ENCODE measurements at regions not wholly inside any gene's neighbourhood (a gene's known extent, or its start where the extent isn't known, plus 50 kb on each side); places are given as distances from the start of the nearest gene placed in this dataset.

DNA sequence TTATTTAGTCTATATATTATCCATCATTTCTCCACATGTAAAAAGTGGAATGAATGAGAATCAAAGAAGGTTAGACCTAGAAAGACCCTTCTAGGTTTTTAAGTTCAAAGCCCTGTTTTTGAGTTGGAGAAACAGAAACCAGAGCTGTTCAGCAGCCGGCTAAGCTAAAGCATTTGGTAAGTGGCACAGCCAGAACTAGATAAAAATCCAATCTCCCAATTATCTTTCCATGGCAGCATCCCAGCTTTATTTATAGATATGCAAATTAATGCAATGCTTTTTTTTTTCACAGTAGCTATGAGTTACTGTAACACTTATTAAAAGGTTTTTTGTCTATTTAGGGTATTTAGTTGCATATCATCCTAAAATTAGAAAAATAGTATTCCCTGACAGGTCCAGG, 85.1 kb downstream of the NIBAN1 start:
- H3K79me2 ChIP-seq (replicated peaks; ENCODE audit: insufficient read depth), result no peaks in the 10 kb centered on the region
- peaks cover 3% of the 10 kb centered on the region; the same call in 1 of the 2 replicates for H4K20me1 ChIP-seq (replicated peaks; ENCODE audit: insufficient read depth)
- Mint-ChIP-seq H3K9me3 (no peaks in the 10 kb centered on the region), H3K4me1 (peaks cover 13% of the 10 kb centered on the region), H3K27ac (no peak overlapping the region), H3K4me3 (no peak overlapping the region), H3K27me3 (ENCODE audit: insufficient read depth, low read depth, poor library complexity) (peaks cover 23% of the 10 kb centered on the region), H3K36me3 (ENCODE audit: low read depth) (peaks cover 9% of the 10 kb centered on the region; the same call in 2 of the 3 replicates)
- DNase-seq (ENCODE audit: low spot score) (no peak), ATAC-seq (no peak)
- no peak overlapping the region for H3K4me2 ChIP-seq
- H3K4me3 ChIP-seq, result no peak overlapping the region
- no peak overlapping the region for H3K27ac ChIP-seq (ENCODE audit: low read depth)
- H3K4me1 ChIP-seq (ENCODE audit: insufficient read depth), result peaks cover 10% of the 10 kb centered on the region; the same call in 1 of the 2 replicates
- no peaks in the 10 kb centered on the region for H3F3A ChIP-seq (replicated peaks; ENCODE audit: low read depth)
- TF ChIP-seq, protein P1, sequence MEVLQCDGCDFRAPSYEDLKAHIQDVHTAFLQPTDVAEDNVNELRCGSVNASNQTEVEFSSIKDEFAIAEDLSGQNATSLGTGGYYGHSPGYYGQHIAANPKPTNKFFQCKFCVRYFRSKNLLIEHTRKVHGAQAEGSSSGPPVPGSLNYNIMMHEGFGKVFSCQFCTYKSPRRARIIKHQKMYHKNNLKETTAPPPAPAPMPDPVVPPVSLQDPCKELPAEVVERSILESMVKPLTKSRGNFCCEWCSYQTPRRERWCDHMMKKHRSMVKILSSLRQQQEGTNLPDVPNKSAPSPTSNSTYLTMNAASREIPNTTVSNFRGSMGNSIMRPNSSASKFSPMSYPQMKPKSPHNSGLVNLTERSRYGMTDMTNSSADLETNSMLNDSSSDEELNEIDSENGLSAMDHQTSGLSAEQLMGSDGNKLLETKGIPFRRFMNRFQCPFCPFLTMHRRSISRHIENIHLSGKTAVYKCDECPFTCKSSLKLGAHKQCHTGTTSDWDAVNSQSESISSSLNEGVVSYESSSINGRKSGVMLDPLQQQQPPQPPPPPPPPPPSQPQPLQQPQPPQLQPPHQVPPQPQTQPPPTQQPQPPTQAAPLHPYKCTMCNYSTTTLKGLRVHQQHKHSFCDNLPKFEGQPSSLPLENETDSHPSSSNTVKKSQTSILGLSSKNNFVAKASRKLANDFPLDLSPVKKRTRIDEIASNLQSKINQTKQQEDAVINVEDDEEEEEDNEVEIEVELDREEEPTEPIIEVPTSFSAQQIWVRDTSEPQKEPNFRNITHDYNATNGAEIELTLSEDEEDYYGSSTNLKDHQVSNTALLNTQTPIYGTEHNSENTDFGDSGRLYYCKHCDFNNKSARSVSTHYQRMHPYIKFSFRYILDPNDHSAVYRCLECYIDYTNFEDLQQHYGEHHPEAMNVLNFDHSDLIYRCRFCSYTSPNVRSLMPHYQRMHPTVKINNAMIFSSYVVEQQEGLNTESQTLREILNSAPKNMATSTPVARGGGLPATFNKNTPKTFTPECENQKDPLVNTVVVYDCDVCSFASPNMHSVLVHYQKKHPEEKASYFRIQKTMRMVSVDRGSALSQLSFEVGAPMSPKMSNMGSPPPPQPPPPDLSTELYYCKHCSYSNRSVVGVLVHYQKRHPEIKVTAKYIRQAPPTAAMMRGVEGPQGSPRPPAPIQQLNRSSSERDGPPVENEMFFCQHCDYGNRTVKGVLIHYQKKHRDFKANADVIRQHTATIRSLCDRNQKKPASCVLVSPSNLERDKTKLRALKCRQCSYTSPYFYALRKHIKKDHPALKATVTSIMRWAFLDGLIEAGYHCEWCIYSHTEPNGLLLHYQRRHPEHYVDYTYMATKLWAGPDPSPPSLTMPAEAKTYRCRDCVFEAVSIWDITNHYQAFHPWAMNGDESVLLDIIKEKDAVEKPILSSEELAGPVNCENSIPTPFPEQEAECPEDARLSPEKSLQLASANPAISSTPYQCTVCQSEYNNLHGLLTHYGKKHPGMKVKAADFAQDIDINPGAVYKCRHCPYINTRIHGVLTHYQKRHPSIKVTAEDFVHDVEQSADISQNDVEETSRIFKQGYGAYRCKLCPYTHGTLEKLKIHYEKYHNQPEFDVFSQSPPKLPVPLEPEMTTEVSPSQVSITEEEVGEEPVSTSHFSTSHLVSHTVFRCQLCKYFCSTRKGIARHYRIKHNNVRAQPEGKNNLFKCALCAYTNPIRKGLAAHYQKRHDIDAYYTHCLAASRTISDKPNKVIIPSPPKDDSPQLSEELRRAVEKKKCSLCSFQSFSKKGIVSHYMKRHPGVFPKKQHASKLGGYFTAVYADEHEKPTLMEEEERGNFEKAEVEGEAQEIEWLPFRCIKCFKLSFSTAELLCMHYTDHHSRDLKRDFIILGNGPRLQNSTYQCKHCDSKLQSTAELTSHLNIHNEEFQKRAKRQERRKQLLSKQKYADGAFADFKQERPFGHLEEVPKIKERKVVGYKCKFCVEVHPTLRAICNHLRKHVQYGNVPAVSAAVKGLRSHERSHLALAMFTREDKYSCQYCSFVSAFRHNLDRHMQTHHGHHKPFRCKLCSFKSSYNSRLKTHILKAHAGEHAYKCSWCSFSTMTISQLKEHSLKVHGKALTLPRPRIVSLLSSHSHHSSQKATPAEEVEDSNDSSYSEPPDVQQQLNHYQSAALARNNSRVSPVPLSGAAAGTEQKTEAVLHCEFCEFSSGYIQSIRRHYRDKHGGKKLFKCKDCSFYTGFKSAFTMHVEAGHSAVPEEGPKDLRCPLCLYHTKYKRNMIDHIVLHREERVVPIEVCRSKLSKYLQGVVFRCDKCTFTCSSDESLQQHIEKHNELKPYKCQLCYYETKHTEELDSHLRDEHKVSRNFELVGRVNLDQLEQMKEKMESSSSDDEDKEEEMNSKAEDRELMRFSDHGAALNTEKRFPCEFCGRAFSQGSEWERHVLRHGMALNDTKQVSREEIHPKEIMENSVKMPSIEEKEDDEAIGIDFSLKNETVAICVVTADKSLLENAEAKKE (CRISPR knock-in tag; IDR thresholded peaks at IDR 0.05), result no peak
- no peaks in the 10 kb centered on the region for H3K9me2 ChIP-seq (ENCODE audit: insufficient read depth)
- H3K27me3 ChIP-seq (ENCODE audit: insufficient read depth), result peaks cover 20% of the 10 kb centered on the region; the same call in 1 of the 2 replicates
- no peaks in the 10 kb centered on the region for H3K36me3 ChIP-seq (ENCODE audit: insufficient read depth)
- no peak overlapping the region for H2AFZ ChIP-seq

GRCh38 chr1:184888505-184888904, 85.8 kb downstream of the NIBAN1 start:
- TF ChIP-seq ZNF114 (CRISPR knock-in tag; IDR thresholded peaks at IDR 0.05), result no peak
- TF ChIP-seq POLR2AphosphoS5 (IDR thresholded peaks at IDR 0.05; ENCODE audit: low read depth), result no peak
- no peak for TF ChIP-seq NANOG (IDR thresholded peaks at IDR 0.05; ENCODE audit: borderline replicate concordance)
- TF ChIP-seq ETS1 (IDR thresholded peaks at IDR 0.05), result no peak
- TF ChIP-seq EZH2 (IDR thresholded peaks at IDR 0.05; ENCODE audit: low read depth, unreplicated experiment), result no peak
- TF ChIP-seq ZNF331 (CRISPR knock-in tag; IDR thresholded peaks at IDR 0.05; ENCODE audit: low read depth), result no peak
- TF ChIP-seq CREB1 (CRISPR knock-in tag; IDR thresholded peaks at IDR 0.05; ENCODE audit: low read depth), result no peak
- no peak for TF ChIP-seq STAT1 (IDR thresholded peaks at IDR 0.05; ENCODE audit: unreplicated experiment)
- H3K9me3 Mint-ChIP-seq, result no peaks in the 10 kb centered on the region
- ATAC-seq (no peak), DNase-seq (ENCODE audit: low spot score) (no peak)
- H3K27me3 Mint-ChIP-seq (ENCODE audit: insufficient read depth, low read depth, poor library complexity), result peaks cover 27% of the 10 kb centered on the region
- peaks cover 3% of the 10 kb centered on the region; the same call in 1 of the 2 replicates for H4K20me1 ChIP-seq (replicated peaks; ENCODE audit: insufficient read depth)
- H3K27me3 ChIP-seq (ENCODE audit: insufficient read depth), result peaks cover 26% of the 10 kb centered on the region
- no peaks in the 10 kb centered on the region for H3K9me2 ChIP-seq (ENCODE audit: insufficient read depth)
- no peaks in the 10 kb centered on the region for H3F3A ChIP-seq (replicated peaks; ENCODE audit: low read depth)
- no peak overlapping the region for H3K4me3 Mint-ChIP-seq
- H3K4me3 ChIP-seq, result no peak overlapping the region
- no peaks in the 10 kb centered on the region for H3K79me2 ChIP-seq (replicated peaks; ENCODE audit: insufficient read depth)
- H3K36me3 Mint-ChIP-seq (ENCODE audit: low read depth), result peaks cover 13% of the 10 kb centered on the region
- no peak overlapping the region for H3K4me2 ChIP-seq
- H3K36me3 ChIP-seq (ENCODE audit: insufficient read depth), result no peaks in the 10 kb centered on the region
- no peak overlapping the region for H2AFZ ChIP-seq
- no peak overlapping the region for H3K27ac Mint-ChIP-seq
- peaks cover 15% of the 10 kb centered on the region for H3K4me1 Mint-ChIP-seq
- H3K4me1 ChIP-seq (ENCODE audit: insufficient read depth), result peaks cover 10% of the 10 kb centered on the region; the same call in 1 of the 2 replicates
- no peak overlapping the region for H3K27ac ChIP-seq (ENCODE audit: low read depth)
